B cell (primary cell): ENCODE measurements at regions not wholly inside any gene's neighbourhood (a gene's known extent, or its start where the extent isn't known, plus 50 kb on each side); places are given as distances from the start of the nearest gene placed in this dataset.

Experiments used
- CTCF ChIP-seq: fragments of 200-600 bp; IDR thresholded peaks from one replicate; pipeline ENCODE4 v1.8.0; 2022; ENCODE audit warnings: antibody characterized with exemption, mild to moderate bottlenecking
- EZH2 ChIP-seq: IDR thresholded peaks from 2 replicates; pipeline ENCODE4 v1.6.1; 2012; ENCODE audit warnings: borderline replicate concordance, low read depth, mild to moderate bottlenecking, moderate library complexity, low read length; ENCODE audit not compliant: insufficient read depth, poor library complexity, severe bottlenecking

DNA sequence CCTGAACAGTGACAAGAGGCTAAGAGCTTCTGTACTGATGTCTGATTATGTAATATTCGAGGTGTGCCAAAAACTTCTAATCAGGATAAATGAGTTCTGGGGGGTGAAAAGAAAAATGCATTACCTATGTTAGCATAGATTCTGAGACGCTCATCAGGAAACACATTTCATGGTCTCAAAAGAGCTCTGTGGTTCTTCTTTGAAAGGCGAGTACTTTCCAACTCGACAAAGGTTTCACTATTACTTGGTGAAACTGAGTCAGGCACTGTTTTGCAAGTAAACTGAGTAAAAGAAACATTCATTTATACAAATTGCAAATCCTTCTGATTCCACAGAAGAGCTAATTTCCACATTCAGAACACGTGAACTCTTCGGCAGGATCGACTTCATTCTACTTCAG is 523.2 kb downstream of the GATA3 start:
- TF ChIP-seq CTCF (no peak), EZH2 (no peak)
